Stomach (tissue), 4 donors: ENCODE measurements at regions not wholly inside any gene's neighbourhood (a gene's known extent, or its start where the extent isn't known, plus 50 kb on each side); places are given as distances from the start of the nearest gene placed in this dataset.

Experiments
- EP300 ChIP-seq: sonication (generic); formaldehyde crosslinking; IDR thresholded peaks from one replicate; pipeline ENCODE4 v1.6.1; 2017; ENCODE audit warnings: antibody characterized with exemption
- POLR2A ChIP-seq, 4 donors: fragments of 450-650 bp; IDR thresholded peaks; one replicate each; pipeline ENCODE4 v1.6.1; 2016; ENCODE audit warnings: antibody characterized with exemption in 4 of 4, control low read depth in 2 of 4, mild to moderate bottlenecking in 1 of 4, moderate library complexity in 1 of 4
- POLR2AphosphoS5 ChIP-seq, 3 donors: sonication (generic); formaldehyde crosslinking; IDR thresholded peaks; one replicate each; pipeline ENCODE4 v1.6.1; 2016; ENCODE audit warnings: antibody characterized with exemption in 3 of 3
- TF ChIP-seq, protein P1 (sequence below), 7 experiments: fragments of 450-650 bp in 4 of 7; fragments of 200-600 bp in 3 of 7; sonication (generic) in 3 of 7; IDR thresholded peaks; one replicate each; pipeline ENCODE4 v1.5.1; 2016 to 2019; ENCODE audit warnings: antibody characterized with exemption in 7 of 7, control low read depth in 2 of 7, mild to moderate bottlenecking in 1 of 7

DNA sequence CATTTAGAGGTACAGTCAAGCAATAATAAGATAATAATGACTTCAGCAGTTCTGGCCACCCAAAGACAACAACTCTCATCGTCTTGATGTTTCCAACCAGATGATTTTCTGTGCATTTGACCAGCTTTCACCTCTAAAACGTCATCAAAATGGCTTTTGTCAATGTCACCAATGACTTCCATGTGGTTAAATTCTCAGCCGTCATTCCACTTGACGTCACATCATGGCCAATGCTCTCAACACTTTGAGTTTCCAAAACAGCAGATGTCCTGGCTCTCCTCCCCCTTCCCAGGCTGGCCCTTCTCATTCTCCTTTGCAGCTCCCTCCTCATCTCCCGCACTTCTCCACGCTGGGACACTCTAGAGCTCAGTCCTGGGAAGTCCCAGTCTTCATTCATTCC is 258.3 kb downstream of the BCL2 start:
- no peak for TF ChIP-seq POLR2AphosphoS5 (IDR thresholded peaks at IDR 0.05)
- TF ChIP-seq, protein P1, sequence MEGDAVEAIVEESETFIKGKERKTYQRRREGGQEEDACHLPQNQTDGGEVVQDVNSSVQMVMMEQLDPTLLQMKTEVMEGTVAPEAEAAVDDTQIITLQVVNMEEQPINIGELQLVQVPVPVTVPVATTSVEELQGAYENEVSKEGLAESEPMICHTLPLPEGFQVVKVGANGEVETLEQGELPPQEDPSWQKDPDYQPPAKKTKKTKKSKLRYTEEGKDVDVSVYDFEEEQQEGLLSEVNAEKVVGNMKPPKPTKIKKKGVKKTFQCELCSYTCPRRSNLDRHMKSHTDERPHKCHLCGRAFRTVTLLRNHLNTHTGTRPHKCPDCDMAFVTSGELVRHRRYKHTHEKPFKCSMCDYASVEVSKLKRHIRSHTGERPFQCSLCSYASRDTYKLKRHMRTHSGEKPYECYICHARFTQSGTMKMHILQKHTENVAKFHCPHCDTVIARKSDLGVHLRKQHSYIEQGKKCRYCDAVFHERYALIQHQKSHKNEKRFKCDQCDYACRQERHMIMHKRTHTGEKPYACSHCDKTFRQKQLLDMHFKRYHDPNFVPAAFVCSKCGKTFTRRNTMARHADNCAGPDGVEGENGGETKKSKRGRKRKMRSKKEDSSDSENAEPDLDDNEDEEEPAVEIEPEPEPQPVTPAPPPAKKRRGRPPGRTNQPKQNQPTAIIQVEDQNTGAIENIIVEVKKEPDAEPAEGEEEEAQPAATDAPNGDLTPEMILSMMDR (IDR thresholded peaks at IDR 0.05) = no peak
- no peak for TF ChIP-seq POLR2A (IDR thresholded peaks at IDR 0.05)
- no peak for TF ChIP-seq EP300
